ENCODE measurements at regions not wholly inside any gene's neighbourhood (a gene's known extent, or its start where the extent isn't known, plus 50 kb on each side); places are given as distances from the start of the nearest gene placed in this dataset.

DNA sequence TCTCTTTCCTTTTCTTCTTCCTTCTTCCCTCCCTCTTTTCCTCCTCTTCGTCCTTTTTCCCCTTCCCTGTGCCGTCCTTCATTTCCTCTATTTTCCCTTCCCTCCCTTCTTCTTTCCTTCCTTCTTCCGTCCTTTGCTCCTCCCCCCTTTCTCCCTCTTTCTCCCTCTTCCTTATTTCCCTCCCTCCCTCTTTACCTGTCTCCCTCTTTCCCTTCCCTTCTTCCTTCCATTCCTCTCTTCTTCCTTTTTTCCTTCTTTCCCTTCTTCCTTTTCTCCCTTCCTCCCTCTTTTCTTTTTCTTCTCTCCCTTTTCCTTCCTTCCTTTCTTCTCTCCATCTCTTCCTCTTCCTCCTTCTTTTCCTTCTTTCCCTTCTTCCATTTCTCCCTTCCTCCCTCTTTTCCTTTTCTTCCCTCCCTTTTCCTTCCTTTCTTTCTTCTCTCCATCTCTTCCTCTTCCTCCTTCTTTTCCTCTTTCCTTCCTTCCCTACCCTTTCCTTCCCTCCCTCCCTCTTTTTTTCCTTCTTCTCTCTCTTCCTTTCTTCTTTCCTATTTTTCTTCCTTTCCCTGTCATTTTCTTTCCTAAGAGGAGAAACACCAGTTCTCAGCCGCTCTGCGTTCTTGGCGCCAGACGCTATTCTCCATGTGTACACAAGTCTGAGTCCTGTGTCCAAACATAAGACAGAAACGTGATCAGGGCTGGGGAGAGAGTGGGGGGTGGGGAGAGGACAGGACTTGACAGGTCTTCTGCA, 597.1 kb downstream of the MID1IP1 start:
- ATAC-seq = no peak
- H3K27me3 ChIP-seq = no peaks in the 10 kb centered on the region
- no peaks in the 10 kb centered on the region for H3K9me3 ChIP-seq
- DNase-seq = peak in 2 of 4 donors; percentile 16 to 23
- H3K4me3 ChIP-seq = no peak overlapping the region
- 22 to 28% methylated on average over 8 of the region's 8 CpGs for WGBS, 2 donors
- no peaks in the 10 kb centered on the region for H3K4me1 ChIP-seq
- no peaks in the 10 kb centered on the region for H3K36me3 ChIP-seq (replicated peaks in 1 of 2; ENCODE audit: insufficient read depth in 1 of 2, low read depth in 2 of 2)
- intact Hi-C loops (cut with DNase I) = no loop called here
- no peak overlapping the region for H3K27ac ChIP-seq
- TF ChIP-seq POLR2A (IDR thresholded peaks at IDR 0.05) = no peak
- TF ChIP-seq, protein P1, sequence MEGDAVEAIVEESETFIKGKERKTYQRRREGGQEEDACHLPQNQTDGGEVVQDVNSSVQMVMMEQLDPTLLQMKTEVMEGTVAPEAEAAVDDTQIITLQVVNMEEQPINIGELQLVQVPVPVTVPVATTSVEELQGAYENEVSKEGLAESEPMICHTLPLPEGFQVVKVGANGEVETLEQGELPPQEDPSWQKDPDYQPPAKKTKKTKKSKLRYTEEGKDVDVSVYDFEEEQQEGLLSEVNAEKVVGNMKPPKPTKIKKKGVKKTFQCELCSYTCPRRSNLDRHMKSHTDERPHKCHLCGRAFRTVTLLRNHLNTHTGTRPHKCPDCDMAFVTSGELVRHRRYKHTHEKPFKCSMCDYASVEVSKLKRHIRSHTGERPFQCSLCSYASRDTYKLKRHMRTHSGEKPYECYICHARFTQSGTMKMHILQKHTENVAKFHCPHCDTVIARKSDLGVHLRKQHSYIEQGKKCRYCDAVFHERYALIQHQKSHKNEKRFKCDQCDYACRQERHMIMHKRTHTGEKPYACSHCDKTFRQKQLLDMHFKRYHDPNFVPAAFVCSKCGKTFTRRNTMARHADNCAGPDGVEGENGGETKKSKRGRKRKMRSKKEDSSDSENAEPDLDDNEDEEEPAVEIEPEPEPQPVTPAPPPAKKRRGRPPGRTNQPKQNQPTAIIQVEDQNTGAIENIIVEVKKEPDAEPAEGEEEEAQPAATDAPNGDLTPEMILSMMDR (IDR thresholded peaks at IDR 0.05) = no peak

DNA sequence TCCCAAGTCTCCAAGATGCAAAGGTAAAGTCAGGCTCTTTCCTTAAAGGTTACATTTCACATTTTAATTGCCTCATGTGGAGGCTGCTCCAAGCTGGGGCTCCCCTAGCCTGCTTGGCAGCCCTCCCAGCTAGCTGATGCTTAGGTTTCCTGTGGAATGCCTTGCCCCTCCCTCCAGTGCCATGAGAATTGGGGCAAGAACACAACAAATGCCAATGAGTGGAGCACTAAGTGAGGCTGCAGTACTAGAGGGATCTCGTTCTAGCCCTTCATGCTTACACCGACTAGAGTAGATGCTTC, 597.7 kb downstream of the MID1IP1 start:
- no peak for TF ChIP-seq POLR2A (IDR thresholded peaks at IDR 0.05)
- TF ChIP-seq, protein P1 (IDR thresholded peaks at IDR 0.05) = no peak

DNA sequence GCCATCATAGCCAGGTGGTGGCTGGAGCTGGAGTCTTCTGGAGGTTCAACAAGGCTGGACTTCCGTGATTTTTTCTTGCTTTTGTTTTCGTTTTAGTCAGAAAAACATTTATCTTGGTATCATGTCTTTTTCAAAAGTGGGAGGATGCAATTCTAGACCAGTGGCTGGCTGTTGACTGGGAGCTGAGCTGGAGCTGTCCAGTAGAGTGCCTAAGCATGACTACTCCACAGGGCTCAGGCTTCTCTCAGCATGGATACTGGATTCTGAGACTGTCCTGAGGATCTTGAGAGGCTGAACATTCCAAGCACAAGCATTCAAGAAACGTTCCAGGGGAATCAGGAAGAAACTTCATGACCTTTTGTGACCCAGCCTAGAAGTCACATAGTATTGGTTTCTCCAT, 598.1 kb downstream of the MID1IP1 start:
- Histone ChIP-seq H3K4me3 (no peak overlapping the region), H3K27me3 (no peaks in the 10 kb centered on the region), H3K27ac (no peak overlapping the region), H3K9me3 (no peaks in the 10 kb centered on the region), H3K36me3 (replicated peaks in 1 of 2; ENCODE audit: insufficient read depth in 1 of 2, low read depth in 2 of 2) (no peaks in the 10 kb centered on the region), H3K4me1 (no peaks in the 10 kb centered on the region)
- intact Hi-C loops (cut with DNase I) = no loop called here
- DNase-seq (no peak), ATAC-seq (no peak)
- TF ChIP-seq, protein P1 (IDR thresholded peaks at IDR 0.05) = no peak
- no peak for TF ChIP-seq POLR2A (IDR thresholded peaks at IDR 0.05)
- WGBS, 2 donors = 20 to 55% methylated on average over 2 to 3 of the region's 3 CpGs

More for the DNA sequence above, 597.7 kb downstream of the MID1IP1 start:
- Histone ChIP-seq H3K4me1 (no peaks in the 10 kb centered on the region), H3K27ac (no peak overlapping the region), H3K36me3 (replicated peaks in 1 of 2; ENCODE audit: insufficient read depth in 1 of 2, low read depth in 2 of 2) (no peaks in the 10 kb centered on the region), H3K4me3 (no peak overlapping the region), H3K27me3 (no peaks in the 10 kb centered on the region), H3K9me3 (no peaks in the 10 kb centered on the region)
- intact Hi-C loops (cut with DNase I) = no loop called here
- DNase-seq = peak in 1 of 4 donors; percentile 24
- no peak for ATAC-seq
- 52 to 83% methylated on average over 2 of the region's 2 CpGs for WGBS, 2 donors

- Histone ChIP-seq H3K27me3 (no peaks in the 10 kb centered on the region), H3K27ac (no peak overlapping the region), H3K36me3 (replicated peaks in 1 of 2; ENCODE audit: insufficient read depth in 1 of 2, low read depth in 2 of 2) (no peaks in the 10 kb centered on the region), H3K9me3 (no peaks in the 10 kb centered on the region), H3K4me3 (no peak overlapping the region), H3K4me1 (no peaks in the 10 kb centered on the region)
- no peak for DNase-seq
- intact Hi-C loops (cut with DNase I) = no loop called here
- 84 to 93% methylated on average over 3 to 4 of the region's 4 CpGs for WGBS, 2 donors
- TF ChIP-seq, protein P1 (IDR thresholded peaks at IDR 0.05) = no peak
- no peak for TF ChIP-seq POLR2A (IDR thresholded peaks at IDR 0.05)
- ATAC-seq = no peak
Measured at GRCh38 chrX:39401483-39402110, 600.3 kb downstream of the MID1IP1 start.

- no peaks in the 10 kb centered on the region for H3K27me3 ChIP-seq
- TF ChIP-seq, protein P1 (IDR thresholded peaks at IDR 0.05) = no peak
- TF ChIP-seq POLR2A (IDR thresholded peaks at IDR 0.05) = no peak
- H3K9me3 ChIP-seq = no peaks in the 10 kb centered on the region
- no peaks in the 10 kb centered on the region for H3K36me3 ChIP-seq (replicated peaks in 1 of 2; ENCODE audit: insufficient read depth in 1 of 2, low read depth in 2 of 2)
- no peak for ATAC-seq
- H3K4me1 ChIP-seq = no peaks in the 10 kb centered on the region
- no peak overlapping the region for H3K4me3 ChIP-seq
- intact Hi-C loops (cut with DNase I) = no loop called here
- WGBS, 2 donors = 89 to 90% methylated on average over 3 to 5 of the region's 5 CpGs
- DNase-seq = no peak
- no peak overlapping the region for H3K27ac ChIP-seq
Measured at GRCh38 chrX:39402158-39402557, 600.9 kb downstream of the MID1IP1 start.

All from body of pancreas (tissue), 4 donors.